ENCODE measurements at regions not wholly inside any gene's neighbourhood (a gene's known extent, or its start where the extent isn't known, plus 50 kb on each side); places are given as distances from the start of the nearest gene placed in this dataset.

- BruUV-seq (replicated peaks): no TSS peak
Measured at GRCh38 chr14:58807191-58807590, 169.4 kb downstream of the DACT1 start.

More at GRCh38 chr14:58807191-58807590, 169.4 kb downstream of the DACT1 start:
- no peak for ATAC-seq
- no peaks in the 10 kb centered on the region for H3K27me3 ChIP-seq (ENCODE audit: insufficient read depth, low read length)
- H4K20me1 ChIP-seq (ENCODE audit: insufficient read depth): no peaks in the 10 kb centered on the region
- no peak overlapping the region for H3K4me3 ChIP-seq (replicated peaks in 1 of 2; ENCODE audit: low read depth in 1 of 2, low read length in 2 of 2)
- no peaks in the 10 kb centered on the region for H3K79me2 ChIP-seq (ENCODE audit: insufficient read depth, low read length)
- no peaks in the 10 kb centered on the region for H3K36me3 ChIP-seq (ENCODE audit: control insufficient read depth in 1 of 2, insufficient read depth in 2 of 2, low read length in 2 of 2)
- intact Hi-C loops (cut with micrococcal nuclease): no loop called here
- no peaks in the 10 kb centered on the region for H3K9me3 ChIP-seq (ENCODE audit: control insufficient read depth in 1 of 2, insufficient read depth in 1 of 2, low read depth in 1 of 2, low read length in 2 of 2)
- RAD21 ChIA-PET (ENCODE audit: low non-redundant PET in 1 of 2, low total read pairs in 2 of 2, uncharacterized antibody in 2 of 2, unreplicated experiment in 2 of 2): no interaction called here
- POLR2A ChIA-PET: no interaction called here
- no peaks in the 10 kb centered on the region for H3K9me2 ChIP-seq (ENCODE audit: insufficient read depth)
- no peak overlapping the region for H3K9ac ChIP-seq (ENCODE audit: low read length)
- no peak overlapping the region for H3K27ac ChIP-seq (ENCODE audit: low read depth, low read length)
- DNase-seq (ENCODE audit: low read depth, low spot score): no peak
- no peak for TF ChIP-seq EGR1 (IDR thresholded peaks at IDR 0.05; ENCODE audit: low read depth)
- no peak for TF ChIP-seq EZH2 (IDR thresholded peaks at IDR 0.05)
- TF ChIP-seq POLR2AphosphoS5 (IDR thresholded peaks at IDR 0.05; ENCODE audit: low read depth, low read length): no peak
- TF ChIP-seq TCF7L2 (IDR thresholded peaks at IDR 0.05; ENCODE audit: borderline replicate concordance, extremely low read depth, insufficient read depth, insufficient read length): no peak
- no peak for TF ChIP-seq JUND (IDR thresholded peaks at IDR 0.05)
- no peak for TF ChIP-seq RAD21 (IDR thresholded peaks at IDR 0.05; ENCODE audit: low read depth)
- no peak for TF ChIP-seq CTCF (IDR thresholded peaks at IDR 0.05 in 2 of 3, conservative IDR thresholded peaks at IDR 0.05 in 1 of 3; ENCODE audit: borderline replicate concordance in 1 of 3, insufficient read depth in 1 of 3, low read depth in 2 of 3, low read length in 2 of 3)
- no peak for TF ChIP-seq CBX3 (IDR thresholded peaks at IDR 0.05; ENCODE audit: low read depth)
- no peak for TF ChIP-seq SIN3A (IDR thresholded peaks at IDR 0.05; ENCODE audit: low read depth)
- no peak for TF ChIP-seq YY1 (IDR thresholded peaks at IDR 0.05; ENCODE audit: extremely low read depth, insufficient replicate concordance, low read depth, low read length)
- TF ChIP-seq EZH2phosphoT487 (IDR thresholded peaks at IDR 0.05; ENCODE audit: borderline replicate concordance): no peak
- H3K4me2 ChIP-seq (ENCODE audit: low read length): no peak overlapping the region
- CTCF ChIA-PET: interaction anchor here (0.9 kb wide), 1 partner anchor 12 kb away, joined by 3 read pairs; no protein-coding TSS in a partner anchor
- no peak overlapping the region for H2AFZ ChIP-seq (ENCODE audit: low read depth, low read length, poor library complexity, severe bottlenecking)
- 0 out of 4 replicates have a peak, but pooled peaks cover 0 to 2% of the 10 kb centered on the region in 2 experiments for H3K4me1 ChIP-seq (ENCODE audit: control insufficient read depth in 1 of 2, insufficient read depth in 2 of 2, low read length in 2 of 2)
